SK-N-SH (cell line): ENCODE measurements at regions not wholly inside any gene's neighbourhood (a gene's known extent, or its start where the extent isn't known, plus 50 kb on each side); places are given as distances from the start of the nearest gene placed in this dataset.

Source experiments
- CTCF ChIA-PET: fragments of 300-600, 350-600 bp; formaldehyde crosslinking; extraction: SDS; loops from one replicate; lab custom pipeline; 2021; lab: Yijun Ruan, JAX
- POLR2A ChIA-PET: fragments of 350-600 bp; sonication (Branson Sonifier 250); formaldehyde crosslinking; extraction: SDS; loops from one replicate; lab custom pipeline; 2020; ENCODE audit warnings: antibody characterized with exemption, inconsistent platforms; lab: Yijun Ruan, JAX
- DNase-seq: peaks from one replicate; pipeline ENCODE4 v3.0.0; 2012
- H2AFZ ChIP-seq: fragments of 200-600 bp; sonication (generic); 2 replicates; pipeline ENCODE4 v1.8.1; 2016; ENCODE audit warnings: antibody characterized with exemption, mild to moderate bottlenecking, low read depth
- H3F3A ChIP-seq: fragments of 200-600 bp; sonication (generic); replicated peaks from 2 replicates; pipeline ENCODE3; 2016; ENCODE audit warnings: antibody characterized with exemption, mild to moderate bottlenecking; ENCODE audit not compliant: insufficient read depth
- H3K27ac ChIP-seq, 2 experiments: fragments of 200-500 bp in 1 of 2; fragments of 200-600 bp in 1 of 2; sonication (Bioruptor generic) in 1 of 2; sonication (generic), shearing (Covaris generic) in 1 of 2; 2 replicates each; pipeline versions ENCODE4 v1.5.1 to v1.6.1; 2014 to 2016; ENCODE audit warnings: low read depth in 2 of 2, inconsistent platforms in 1 of 2, low read length in 1 of 2, mild to moderate bottlenecking in 1 of 2, mixed read lengths in 1 of 2
- H3K27me3 ChIP-seq: fragments of 200-600 bp; sonication (generic), shearing (Covaris generic); 2 replicates; pipeline ENCODE4 v1.6.1; 2016; ENCODE audit warnings: mixed run types; ENCODE audit not compliant: insufficient read depth
- H3K36me3 ChIP-seq, 2 experiments: fragments of 200-500 bp in 1 of 2; fragments of 200-600 bp in 1 of 2; sonication (Bioruptor generic) in 1 of 2; sonication (generic) in 1 of 2; replicated peaks in 1 of 2; 2 replicates each; pipeline versions ENCODE3 to v1.5.1; 2014 to 2016; ENCODE audit warnings: low read length in 1 of 2, mild to moderate bottlenecking in 1 of 2; ENCODE audit not compliant: insufficient read depth in 2 of 2, control insufficient read depth in 1 of 2
- H3K4me1 ChIP-seq, 2 experiments: fragments of 200-500 bp in 1 of 2; fragments of 200-600 bp in 1 of 2; sonication (Bioruptor generic) in 1 of 2; sonication (generic), shearing (Covaris generic) in 1 of 2; 2 replicates each; pipeline versions ENCODE4 v1.5.1 to v1.6.1; 2014 to 2016; ENCODE audit warnings: low read depth in 1 of 2, low read length in 1 of 2, mixed run types in 1 of 2; ENCODE audit not compliant: insufficient read depth in 2 of 2, control insufficient read depth in 1 of 2
- H3K4me2 ChIP-seq: fragments of 200-600 bp; sonication (generic), shearing (Covaris generic); 2 replicates; pipeline ENCODE4 v1.6.1; 2017; ENCODE audit warnings: mixed run types
- H3K4me3 ChIP-seq, 2 experiments: fragments of 200-500 bp in 1 of 2; fragments of 200-600 bp in 1 of 2; sonication (Bioruptor generic) in 1 of 2; sonication (generic), shearing (Covaris generic) in 1 of 2; 2 replicates each; pipeline versions ENCODE4 v1.5.1 to v1.8.1; 2014 to 2016; ENCODE audit warnings: low read depth in 2 of 2, inconsistent platforms in 1 of 2, low read length in 1 of 2, mild to moderate bottlenecking in 1 of 2, mixed read lengths in 1 of 2, moderate library complexity in 1 of 2
- H3K79me2 ChIP-seq: fragments of 200-600 bp; sonication (generic); 2 replicates; pipeline ENCODE4 v1.8.1; 2017; ENCODE audit warnings: mild to moderate bottlenecking; ENCODE audit not compliant: insufficient read depth
- H3K9ac ChIP-seq: fragments of 200-600 bp; sonication (generic); 2 replicates; pipeline ENCODE4 v1.6.1; 2017; ENCODE audit warnings: mixed run types
- H3K9me2 ChIP-seq: fragments of 200-600 bp; sonication (generic); 2 replicates; pipeline ENCODE4 v1.6.1; 2017; ENCODE audit warnings: mixed run types
- H3K9me3 ChIP-seq: fragments of 200-600 bp; sonication (generic); 2 replicates; pipeline ENCODE4 v1.6.1; 2017; ENCODE audit warnings: mixed run types, mild to moderate bottlenecking, moderate library complexity
- H4K20me1 ChIP-seq: fragments of 200-600 bp; sonication (generic); 2 replicates; pipeline ENCODE4 v1.6.1; 2017; ENCODE audit warnings: mild to moderate bottlenecking, mixed run types; ENCODE audit not compliant: insufficient read depth
- CHD2 ChIP-seq: fragments of 150-350 bp; IDR thresholded peaks from 2 replicates; pipeline ENCODE4 v1.6.1; 2018; ENCODE audit warnings: low read length; ENCODE audit not compliant: partially characterized antibody
- EP300 ChIP-seq, 2 experiments: IDR thresholded peaks; 2 replicates each; pipeline versions ENCODE4 v1.4.0 to v1.6.1; 2012; ENCODE audit warnings: borderline replicate concordance in 1 of 2, low read depth in 1 of 2, low read length in 1 of 2
- FOSL2 ChIP-seq: IDR thresholded peaks from 2 replicates; pipeline ENCODE4 v1.4.0; 2012; ENCODE audit warnings: low read depth, mild to moderate bottlenecking, moderate library complexity, borderline replicate concordance
- GATA2 ChIP-seq: sonication (generic); formaldehyde crosslinking; IDR thresholded peaks from 2 replicates; pipeline ENCODE4 v1.5.0; 2020; ENCODE audit warnings: mild to moderate bottlenecking, missing genetic modification reagents
- JUND ChIP-seq: IDR thresholded peaks from 2 replicates; pipeline ENCODE4 v1.4.0; 2012
- MXI1 ChIP-seq: IDR thresholded peaks from 2 replicates; pipeline ENCODE4 v1.6.1; 2012; ENCODE audit warnings: mild to moderate bottlenecking, low read depth, low read length, improper control_type of control experiment
- NFIC ChIP-seq: IDR thresholded peaks from 2 replicates; pipeline ENCODE4 v1.4.0; 2012; ENCODE audit warnings: borderline replicate concordance
- NRF1 ChIP-seq: IDR thresholded peaks from 2 replicates; pipeline ENCODE4 v1.6.1; 2012; ENCODE audit warnings: low read depth, mild to moderate bottlenecking, low read length
- RAD21 ChIP-seq: IDR thresholded peaks from 2 replicates; pipeline ENCODE4 v1.6.1; 2012; ENCODE audit warnings: mild to moderate bottlenecking, low read length
- RFX5 ChIP-seq: IDR thresholded peaks from 2 replicates; pipeline ENCODE4 v1.6.1; 2012; ENCODE audit warnings: mild to moderate bottlenecking, improper control_type of control experiment, low read length
- RXRA ChIP-seq: IDR thresholded peaks from 2 replicates; pipeline ENCODE4 v1.4.0; 2012; ENCODE audit warnings: low read depth, mild to moderate bottlenecking, borderline replicate concordance
- TCF12 ChIP-seq: IDR thresholded peaks from 2 replicates; pipeline ENCODE4 v1.4.0; 2012
- TEAD4 ChIP-seq: IDR thresholded peaks from 2 replicates; pipeline ENCODE4 v1.4.0; 2012; ENCODE audit warnings: mild to moderate bottlenecking, borderline replicate concordance; ENCODE audit not compliant: insufficient read depth
- WGBS: methylation state at CpG from one replicate; pipeline ENCODE4 v1.1.6; 2017; ENCODE audit warnings: low lambda C conversion rate; 5-methylcytosine and 5-hydroxymethylcytosine counted together
- TF ChIP-seq, protein P1 (sequence below): fragments of 150-350 bp; IDR thresholded peaks from 2 replicates; pipeline ENCODE4 v1.6.1; 2017; ENCODE audit warnings: antibody characterized with exemption, low read length, low read depth, borderline replicate concordance
- TF ChIP-seq, protein P2 (sequence below): IDR thresholded peaks from 2 replicates; pipeline ENCODE4 v1.6.1; 2012; ENCODE audit warnings: mild to moderate bottlenecking, low read depth, low read length, moderate library complexity
- TF ChIP-seq, protein P3 (sequence below): IDR thresholded peaks from 2 replicates; pipeline ENCODE4; 2012

DNA sequence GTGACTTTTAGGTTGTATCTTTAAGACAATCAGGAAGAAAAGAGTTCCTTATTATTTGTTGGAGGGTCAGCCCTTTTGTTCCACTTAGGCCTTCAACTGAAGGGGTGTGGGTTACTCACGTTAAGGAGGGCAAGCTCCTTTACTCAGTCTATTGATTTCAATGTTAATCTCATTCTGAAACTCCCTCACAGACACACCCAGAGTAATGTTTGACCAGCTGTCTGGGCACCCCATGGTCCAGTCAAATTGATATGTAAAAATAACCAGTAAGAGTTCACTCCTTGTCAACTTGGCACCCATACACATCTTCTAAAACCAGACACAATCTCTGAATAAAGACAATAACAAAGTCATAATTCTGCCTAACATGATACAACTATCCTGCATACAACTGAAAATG lies 292.9 kb downstream of the KLF5 start (continued):
- TF ChIP-seq NRF1, result no peak
- TF ChIP-seq CHD2, result no peak
- TF ChIP-seq GATA2 (CRISPR knock-in tag), result no peak
- no peak for TF ChIP-seq RAD21
- TF ChIP-seq EP300 (IDR thresholded peaks at IDR 0.05; ENCODE audit: borderline replicate concordance in 1 of 2, low read depth in 1 of 2, low read length in 1 of 2), result no peak
- TF ChIP-seq, protein P1, sequence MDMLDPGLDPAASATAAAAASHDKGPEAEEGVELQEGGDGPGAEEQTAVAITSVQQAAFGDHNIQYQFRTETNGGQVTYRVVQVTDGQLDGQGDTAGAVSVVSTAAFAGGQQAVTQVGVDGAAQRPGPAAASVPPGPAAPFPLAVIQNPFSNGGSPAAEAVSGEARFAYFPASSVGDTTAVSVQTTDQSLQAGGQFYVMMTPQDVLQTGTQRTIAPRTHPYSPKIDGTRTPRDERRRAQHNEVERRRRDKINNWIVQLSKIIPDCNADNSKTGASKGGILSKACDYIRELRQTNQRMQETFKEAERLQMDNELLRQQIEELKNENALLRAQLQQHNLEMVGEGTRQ, result no peak
- TF ChIP-seq, protein P2, sequence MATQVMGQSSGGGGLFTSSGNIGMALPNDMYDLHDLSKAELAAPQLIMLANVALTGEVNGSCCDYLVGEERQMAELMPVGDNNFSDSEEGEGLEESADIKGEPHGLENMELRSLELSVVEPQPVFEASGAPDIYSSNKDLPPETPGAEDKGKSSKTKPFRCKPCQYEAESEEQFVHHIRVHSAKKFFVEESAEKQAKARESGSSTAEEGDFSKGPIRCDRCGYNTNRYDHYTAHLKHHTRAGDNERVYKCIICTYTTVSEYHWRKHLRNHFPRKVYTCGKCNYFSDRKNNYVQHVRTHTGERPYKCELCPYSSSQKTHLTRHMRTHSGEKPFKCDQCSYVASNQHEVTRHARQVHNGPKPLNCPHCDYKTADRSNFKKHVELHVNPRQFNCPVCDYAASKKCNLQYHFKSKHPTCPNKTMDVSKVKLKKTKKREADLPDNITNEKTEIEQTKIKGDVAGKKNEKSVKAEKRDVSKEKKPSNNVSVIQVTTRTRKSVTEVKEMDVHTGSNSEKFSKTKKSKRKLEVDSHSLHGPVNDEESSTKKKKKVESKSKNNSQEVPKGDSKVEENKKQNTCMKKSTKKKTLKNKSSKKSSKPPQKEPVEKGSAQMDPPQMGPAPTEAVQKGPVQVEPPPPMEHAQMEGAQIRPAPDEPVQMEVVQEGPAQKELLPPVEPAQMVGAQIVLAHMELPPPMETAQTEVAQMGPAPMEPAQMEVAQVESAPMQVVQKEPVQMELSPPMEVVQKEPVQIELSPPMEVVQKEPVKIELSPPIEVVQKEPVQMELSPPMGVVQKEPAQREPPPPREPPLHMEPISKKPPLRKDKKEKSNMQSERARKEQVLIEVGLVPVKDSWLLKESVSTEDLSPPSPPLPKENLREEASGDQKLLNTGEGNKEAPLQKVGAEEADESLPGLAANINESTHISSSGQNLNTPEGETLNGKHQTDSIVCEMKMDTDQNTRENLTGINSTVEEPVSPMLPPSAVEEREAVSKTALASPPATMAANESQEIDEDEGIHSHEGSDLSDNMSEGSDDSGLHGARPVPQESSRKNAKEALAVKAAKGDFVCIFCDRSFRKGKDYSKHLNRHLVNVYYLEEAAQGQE, result no peak

DNA sequence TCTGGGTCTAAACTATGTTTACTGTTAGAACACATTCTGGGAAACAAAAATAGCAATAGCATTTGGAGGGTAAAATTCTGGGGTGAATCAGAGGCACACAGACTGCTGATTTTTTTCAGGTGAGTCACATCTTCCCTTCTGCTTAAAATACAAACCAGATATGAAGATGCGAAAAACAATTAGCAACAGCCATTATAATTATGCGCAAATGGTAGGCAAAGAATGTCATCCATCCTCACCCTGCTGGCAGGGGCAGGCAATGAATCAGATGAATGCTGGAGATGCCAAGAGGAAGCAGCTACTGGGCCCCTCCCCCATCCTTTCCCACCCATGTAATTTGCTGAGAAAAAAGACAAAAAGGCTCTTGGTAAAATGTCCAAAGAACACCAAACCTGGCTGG lies 282.9 kb downstream of the KLF5 start:
- no peaks in the 10 kb centered on the region for H3K36me3 ChIP-seq
- peak overlapping the region; percentile 41; the same call in 1 of the 2 replicates for H3K4me2 ChIP-seq
- no peaks in the 10 kb centered on the region for H3K9me3 ChIP-seq
- H3K27ac ChIP-seq, result no peak overlapping the region; a peak in 1 of 4 replicates
- H2AFZ ChIP-seq, result no peak overlapping the region
- no peaks in the 10 kb centered on the region for H4K20me1 ChIP-seq
- peaks cover 0 to 7% of the 10 kb centered on the region in 2 experiments; a peak in 2 of 4 replicates for H3K4me1 ChIP-seq
- H3F3A ChIP-seq, result no peaks in the 10 kb centered on the region
- H3K79me2 ChIP-seq, result no peaks in the 10 kb centered on the region
- POLR2A ChIA-PET, result no interaction called here
- no peaks in the 10 kb centered on the region for H3K27me3 ChIP-seq
- TF ChIP-seq NFIC (peak; percentile 28; the same call in 1 of the 2 replicates), TCF12 (peak; percentile 49), JUND (peak; percentile 43), FOSL2 (peak; percentile 32; the same call in 1 of the 2 replicates), RXRA (no peak), RFX5 (no peak), EP300 (IDR thresholded peaks at IDR 0.05; ENCODE audit: borderline replicate concordance in 1 of 2, low read depth in 1 of 2, low read length in 1 of 2) (no peak), TEAD4 (no peak), MXI1 (no peak)
- TF ChIP-seq, protein P1, result no peak
- TF ChIP-seq, protein P3, sequence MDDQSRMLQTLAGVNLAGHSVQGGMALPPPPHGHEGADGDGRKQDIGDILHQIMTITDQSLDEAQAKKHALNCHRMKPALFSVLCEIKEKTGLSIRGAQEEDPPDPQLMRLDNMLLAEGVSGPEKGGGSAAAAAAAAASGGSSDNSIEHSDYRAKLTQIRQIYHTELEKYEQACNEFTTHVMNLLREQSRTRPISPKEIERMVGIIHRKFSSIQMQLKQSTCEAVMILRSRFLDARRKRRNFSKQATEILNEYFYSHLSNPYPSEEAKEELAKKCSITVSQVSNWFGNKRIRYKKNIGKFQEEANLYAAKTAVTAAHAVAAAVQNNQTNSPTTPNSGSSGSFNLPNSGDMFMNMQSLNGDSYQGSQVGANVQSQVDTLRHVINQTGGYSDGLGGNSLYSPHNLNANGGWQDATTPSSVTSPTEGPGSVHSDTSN, result peak; percentile 42
- TF ChIP-seq, protein P2, result no peak
- TF ChIP-seq, all 33 proteins: peak for 5
- no peak overlapping the region for H3K4me3 ChIP-seq
- 20% methylated on average over 2 of the region's 2 CpGs for WGBS
- no peak overlapping the region for H3K9ac ChIP-seq
- no peaks in the 10 kb centered on the region for H3K9me2 ChIP-seq
- CTCF ChIA-PET, result no interaction called here
- DNase-seq, result no peak
